ENCODE measurements at regions not wholly inside any gene's neighbourhood (a gene's known extent, or its start where the extent isn't known, plus 50 kb on each side); places are given as distances from the start of the nearest gene placed in this dataset.

GRCh38 chr14:97943619-97944018, 1146.4 kb downstream of the VRK1 start:
- no peak overlapping the region for H3K27ac ChIP-seq
- TF ChIP-seq ZFX (IDR thresholded peaks at IDR 0.05) (no peak), CTCF (conservative IDR thresholded peaks at IDR 0.05) (no peak)

- H3K27ac ChIP-seq, result no peak overlapping the region
- TF ChIP-seq CTCF (conservative IDR thresholded peaks at IDR 0.05) (no peak), ZFX (IDR thresholded peaks at IDR 0.05) (no peak)
Measured at GRCh38 chr14:97944380-97944779, 1147.2 kb downstream of the VRK1 start.

- TF ChIP-seq ZFX (IDR thresholded peaks at IDR 0.05) (no peak), CTCF (conservative IDR thresholded peaks at IDR 0.05) (no peak)
- H3K27ac ChIP-seq, result no peak overlapping the region
Measured at GRCh38 chr14:97945631-97946030, 1148.4 kb downstream of the VRK1 start.

GRCh38 chr14:97946240-97946639, 1149.1 kb downstream of the VRK1 start:
- no peak overlapping the region for H3K27ac ChIP-seq
- TF ChIP-seq CTCF (conservative IDR thresholded peaks at IDR 0.05) (no peak), ZFX (IDR thresholded peaks at IDR 0.05) (no peak)

GRCh38 chr14:97946641-97947040, 1149.5 kb downstream of the VRK1 start:
- TF ChIP-seq CTCF (conservative IDR thresholded peaks at IDR 0.05), result no peak
- no peak for TF ChIP-seq ZFX (IDR thresholded peaks at IDR 0.05)
- H3K27ac ChIP-seq, result no peak overlapping the region

GRCh38 chr14:97948841-97949240, 1151.7 kb downstream of the VRK1 start:
- TF ChIP-seq CTCF (conservative IDR thresholded peaks at IDR 0.05) (no peak), ZFX (IDR thresholded peaks at IDR 0.05) (no peak)
- H3K27ac ChIP-seq, result no peak overlapping the region

GRCh38 chr14:97956581-97957340, 1159.6 kb downstream of the VRK1 start:
- TF ChIP-seq CTCF (conservative IDR thresholded peaks at IDR 0.05) (no peak), ZFX (IDR thresholded peaks at IDR 0.05) (no peak)

More at GRCh38 chr14:97956581-97957340, 1159.6 kb downstream of the VRK1 start:
- H3K27ac ChIP-seq, result no peak overlapping the region
